ENCODE measurements at regions not wholly inside any gene's neighbourhood (a gene's known extent, or its start where the extent isn't known, plus 50 kb on each side); places are given as distances from the start of the nearest gene placed in this dataset.

GRCh38 chr13:105587786-105588185 lies 947.7 kb downstream of the EFNB2 start:
- no peak for DNase-seq
- H3K27ac Mint-ChIP-seq (ENCODE audit: unreplicated experiment): no peak overlapping the region
- no peaks in the 10 kb centered on the region for H3K9me3 Mint-ChIP-seq (ENCODE audit: unreplicated experiment)
- H3K36me3 Mint-ChIP-seq (ENCODE audit: unreplicated experiment): no peaks in the 10 kb centered on the region
- H3K4me3 Mint-ChIP-seq (ENCODE audit: unreplicated experiment): no peak overlapping the region
- no peaks in the 10 kb centered on the region for H3K27me3 Mint-ChIP-seq (ENCODE audit: unreplicated experiment)
- no peak for TF ChIP-seq CTCF (IDR thresholded peaks at IDR 0.05; ENCODE audit: partially characterized antibody, unreplicated experiment)
- H3K4me1 Mint-ChIP-seq (ENCODE audit: low read depth, unreplicated experiment): no peaks in the 10 kb centered on the region

DNA sequence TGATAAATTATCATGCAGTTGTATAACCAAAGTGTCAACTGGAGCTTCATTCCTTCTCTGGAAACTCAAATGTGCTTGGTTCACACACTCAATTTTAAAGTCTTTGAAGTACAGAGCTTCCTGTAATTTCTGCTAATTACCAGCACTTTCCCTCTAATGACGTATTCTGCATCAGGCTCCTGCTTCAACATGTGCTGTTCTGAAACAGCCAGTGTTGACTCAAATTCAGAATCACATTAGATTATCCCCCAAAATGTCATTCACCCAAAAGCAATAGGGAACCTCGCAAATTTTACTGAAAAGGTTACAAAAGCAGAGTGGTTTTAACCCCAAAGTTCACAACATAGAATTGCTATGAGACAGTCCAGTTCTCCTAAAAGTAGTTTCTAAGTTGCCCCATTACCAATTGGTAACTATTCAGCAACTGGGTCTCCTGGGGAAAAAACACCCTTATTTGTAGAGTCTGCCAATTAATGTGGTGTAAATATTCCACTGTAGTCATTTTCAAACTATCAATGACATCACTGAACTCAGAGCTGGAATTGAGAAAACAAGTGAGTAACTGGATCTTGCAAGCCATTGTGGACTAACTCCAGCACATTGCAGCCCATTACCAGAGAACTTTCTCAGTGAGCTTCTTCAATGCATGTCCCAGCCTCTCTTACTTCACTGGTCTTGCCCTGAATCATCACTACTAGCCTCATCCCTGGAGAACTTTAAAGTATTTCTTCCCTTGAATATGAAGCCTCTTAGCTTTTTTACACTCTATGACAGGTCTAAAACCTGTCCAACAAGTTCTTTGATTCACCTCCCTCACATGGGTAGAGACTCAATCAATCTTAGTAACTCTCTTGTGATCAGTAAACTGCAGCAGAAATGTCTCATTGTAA lies 955.4 kb downstream of the EFNB2 start:
- Mint-ChIP-seq H3K9me3 (ENCODE audit: unreplicated experiment) (peaks cover 3% of the 10 kb centered on the region), H3K27me3 (ENCODE audit: unreplicated experiment) (peaks cover 2% of the 10 kb centered on the region), H3K27ac (ENCODE audit: unreplicated experiment) (no peak overlapping the region), H3K4me3 (ENCODE audit: unreplicated experiment) (no peak overlapping the region), H3K4me1 (ENCODE audit: low read depth, unreplicated experiment) (no peaks in the 10 kb centered on the region), H3K36me3 (ENCODE audit: unreplicated experiment) (no peaks in the 10 kb centered on the region)
- no peak for TF ChIP-seq CTCF (IDR thresholded peaks at IDR 0.05; ENCODE audit: partially characterized antibody, unreplicated experiment)
- no peak for DNase-seq

DNA sequence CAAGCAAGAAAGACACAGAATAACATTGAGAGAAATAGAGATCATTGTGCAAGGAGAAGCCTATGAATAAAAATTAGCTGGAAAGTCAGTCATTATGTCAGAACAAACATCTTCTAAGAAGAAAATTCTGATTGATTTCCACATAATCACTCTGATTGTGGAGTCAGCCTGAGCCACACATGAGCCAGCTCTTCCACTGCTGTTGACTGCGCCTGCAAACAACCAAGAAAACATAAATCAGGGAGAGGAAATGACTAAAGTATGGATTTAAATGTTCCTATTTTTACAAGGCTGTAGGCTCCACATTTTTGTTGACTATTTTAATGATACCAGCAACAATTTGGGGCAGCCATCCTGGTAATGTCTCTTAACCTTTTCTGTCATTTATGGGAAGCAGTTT lies 962.3 kb downstream of the EFNB2 start:
- no peaks in the 10 kb centered on the region for H3K36me3 Mint-ChIP-seq (ENCODE audit: unreplicated experiment)
- no peak overlapping the region for H3K4me3 Mint-ChIP-seq (ENCODE audit: unreplicated experiment)
- no peak for TF ChIP-seq CTCF (IDR thresholded peaks at IDR 0.05; ENCODE audit: partially characterized antibody, unreplicated experiment)
- H3K27me3 Mint-ChIP-seq (ENCODE audit: unreplicated experiment): peaks cover 2% of the 10 kb centered on the region
- H3K27ac Mint-ChIP-seq (ENCODE audit: unreplicated experiment): no peak overlapping the region
- H3K9me3 Mint-ChIP-seq (ENCODE audit: unreplicated experiment): peaks cover 2% of the 10 kb centered on the region
- no peak for DNase-seq
- no peaks in the 10 kb centered on the region for H3K4me1 Mint-ChIP-seq (ENCODE audit: low read depth, unreplicated experiment)

DNA sequence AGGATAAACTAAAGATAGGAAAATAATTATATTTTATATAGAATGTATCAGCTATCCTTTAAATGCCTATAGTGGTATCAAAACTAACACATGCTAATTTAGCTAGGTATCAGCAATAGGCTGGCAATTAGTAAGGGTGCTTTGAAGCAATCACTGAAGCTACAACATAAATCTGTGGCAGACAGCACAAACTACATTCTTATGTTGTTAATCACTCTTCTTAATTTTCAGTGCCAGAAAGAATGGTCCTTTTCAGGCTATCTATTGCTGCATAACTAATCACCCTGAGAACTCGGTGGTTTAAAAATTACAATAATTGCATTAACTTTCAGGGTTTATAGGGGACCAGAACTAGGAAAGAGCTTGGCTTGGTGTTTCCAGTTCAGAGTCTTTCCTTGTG lies 963.1 kb downstream of the EFNB2 start:
- peaks cover 2% of the 10 kb centered on the region for H3K27me3 Mint-ChIP-seq (ENCODE audit: unreplicated experiment)
- no peak for TF ChIP-seq CTCF (IDR thresholded peaks at IDR 0.05; ENCODE audit: partially characterized antibody, unreplicated experiment)
- H3K9me3 Mint-ChIP-seq (ENCODE audit: unreplicated experiment): peaks cover 2% of the 10 kb centered on the region
- DNase-seq: no peak
- no peaks in the 10 kb centered on the region for H3K4me1 Mint-ChIP-seq (ENCODE audit: low read depth, unreplicated experiment)
- no peaks in the 10 kb centered on the region for H3K36me3 Mint-ChIP-seq (ENCODE audit: unreplicated experiment)
- H3K27ac Mint-ChIP-seq (ENCODE audit: unreplicated experiment): no peak overlapping the region
- H3K4me3 Mint-ChIP-seq (ENCODE audit: unreplicated experiment): no peak overlapping the region

DNA sequence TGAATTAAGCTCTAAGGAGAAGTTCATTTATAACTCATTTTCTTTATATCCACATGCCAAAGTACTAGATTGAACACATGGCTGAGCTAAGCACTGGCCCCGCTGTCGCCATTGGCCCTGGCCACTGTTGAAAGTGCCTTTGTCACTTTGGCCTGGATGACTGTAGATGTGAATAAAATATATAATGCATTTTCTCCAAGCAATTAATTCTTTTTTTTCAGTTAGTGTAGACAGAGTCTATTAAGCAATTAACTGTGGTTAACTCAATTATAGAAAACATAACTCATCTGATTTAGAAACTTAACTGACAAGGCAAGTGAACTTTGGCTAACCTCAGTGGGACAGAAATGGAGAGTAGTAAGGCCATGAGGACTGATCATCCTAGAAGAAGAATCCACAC lies 965.6 kb downstream of the EFNB2 start:
- Mint-ChIP-seq H3K27me3 (ENCODE audit: unreplicated experiment) (no peaks in the 10 kb centered on the region), H3K9me3 (ENCODE audit: unreplicated experiment) (no peaks in the 10 kb centered on the region), H3K36me3 (ENCODE audit: unreplicated experiment) (no peaks in the 10 kb centered on the region), H3K4me3 (ENCODE audit: unreplicated experiment) (no peak overlapping the region), H3K27ac (ENCODE audit: unreplicated experiment) (no peak overlapping the region), H3K4me1 (ENCODE audit: low read depth, unreplicated experiment) (no peaks in the 10 kb centered on the region)
- DNase-seq: no peak
- no peak for TF ChIP-seq CTCF (IDR thresholded peaks at IDR 0.05; ENCODE audit: partially characterized antibody, unreplicated experiment)
